ENCODE measurements at regions not wholly inside any gene's neighbourhood (a gene's known extent, or its start where the extent isn't known, plus 50 kb on each side); places are given as distances from the start of the nearest gene placed in this dataset.
A peak's percentile ranks its signal among the peaks of the same experiment; 100 is the strongest.

DNA sequence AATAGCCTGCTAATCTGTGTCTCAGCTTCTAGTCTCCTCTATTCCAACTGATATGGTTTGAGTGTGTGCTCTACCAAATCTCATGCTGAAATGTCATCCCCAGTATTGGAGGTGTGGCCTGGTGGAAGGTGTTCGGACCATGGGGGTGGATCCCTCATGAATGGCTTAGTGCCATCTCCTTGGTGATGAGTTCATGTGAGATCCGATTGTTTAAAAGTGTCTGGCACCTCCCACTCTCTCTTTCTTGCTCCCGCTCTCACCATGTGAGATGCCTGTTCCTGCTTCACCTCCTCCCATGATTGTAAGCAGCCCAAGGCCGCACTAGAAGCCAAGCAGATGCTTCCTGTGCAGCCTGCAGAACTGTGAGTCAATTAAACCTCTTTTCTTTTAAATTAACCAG lies 73.5 kb upstream of the CAMK1G start:
- TF ChIP-seq, protein P1, sequence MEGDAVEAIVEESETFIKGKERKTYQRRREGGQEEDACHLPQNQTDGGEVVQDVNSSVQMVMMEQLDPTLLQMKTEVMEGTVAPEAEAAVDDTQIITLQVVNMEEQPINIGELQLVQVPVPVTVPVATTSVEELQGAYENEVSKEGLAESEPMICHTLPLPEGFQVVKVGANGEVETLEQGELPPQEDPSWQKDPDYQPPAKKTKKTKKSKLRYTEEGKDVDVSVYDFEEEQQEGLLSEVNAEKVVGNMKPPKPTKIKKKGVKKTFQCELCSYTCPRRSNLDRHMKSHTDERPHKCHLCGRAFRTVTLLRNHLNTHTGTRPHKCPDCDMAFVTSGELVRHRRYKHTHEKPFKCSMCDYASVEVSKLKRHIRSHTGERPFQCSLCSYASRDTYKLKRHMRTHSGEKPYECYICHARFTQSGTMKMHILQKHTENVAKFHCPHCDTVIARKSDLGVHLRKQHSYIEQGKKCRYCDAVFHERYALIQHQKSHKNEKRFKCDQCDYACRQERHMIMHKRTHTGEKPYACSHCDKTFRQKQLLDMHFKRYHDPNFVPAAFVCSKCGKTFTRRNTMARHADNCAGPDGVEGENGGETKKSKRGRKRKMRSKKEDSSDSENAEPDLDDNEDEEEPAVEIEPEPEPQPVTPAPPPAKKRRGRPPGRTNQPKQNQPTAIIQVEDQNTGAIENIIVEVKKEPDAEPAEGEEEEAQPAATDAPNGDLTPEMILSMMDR (IDR thresholded peaks at IDR 0.05): no peak
- DNase-seq (ENCODE audit: low spot score): no peak
- Mint-ChIP-seq H3K4me1 (ENCODE audit: low read depth) (no peaks in the 10 kb centered on the region), H3K27ac (ENCODE audit: unreplicated experiment) (no peak overlapping the region), H3K36me3 (ENCODE audit: low read depth) (no peaks in the 10 kb centered on the region), H3K9me3 (ENCODE audit: low read depth) (peaks cover 2% of the 10 kb centered on the region), H3K27me3 (ENCODE audit: low read depth) (peaks cover 20% of the 10 kb centered on the region), H3K4me3 (ENCODE audit: unreplicated experiment) (no peak overlapping the region)

DNA sequence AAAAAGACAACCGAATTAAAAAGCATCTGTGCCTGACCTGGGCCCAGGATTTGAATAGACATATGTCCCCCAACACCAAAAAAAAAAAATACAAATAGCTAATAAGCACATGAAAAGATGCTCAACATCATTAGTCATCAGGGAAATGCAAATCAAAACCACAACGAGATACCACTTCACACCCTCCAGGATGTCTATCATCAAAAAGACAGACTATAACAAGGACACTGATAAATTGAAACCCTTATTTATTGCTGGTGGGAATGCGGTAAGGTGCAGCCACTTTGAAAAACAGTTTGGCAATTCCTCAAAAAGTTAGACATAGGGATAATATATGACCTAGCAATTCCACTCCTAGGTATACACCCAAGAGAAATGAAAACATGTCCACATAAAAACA lies 72.3 kb upstream of the CAMK1G start:
- Mint-ChIP-seq H3K9me3 (ENCODE audit: low read depth) (peaks cover 2% of the 10 kb centered on the region), H3K36me3 (ENCODE audit: low read depth) (no peaks in the 10 kb centered on the region), H3K4me1 (ENCODE audit: low read depth) (no peaks in the 10 kb centered on the region), H3K27ac (ENCODE audit: unreplicated experiment) (no peak overlapping the region), H3K27me3 (ENCODE audit: low read depth) (peaks cover 30% of the 10 kb centered on the region), H3K4me3 (ENCODE audit: unreplicated experiment) (no peak overlapping the region)
- TF ChIP-seq, protein P1 (IDR thresholded peaks at IDR 0.05): no peak
- no peak for DNase-seq (ENCODE audit: low spot score)

DNA sequence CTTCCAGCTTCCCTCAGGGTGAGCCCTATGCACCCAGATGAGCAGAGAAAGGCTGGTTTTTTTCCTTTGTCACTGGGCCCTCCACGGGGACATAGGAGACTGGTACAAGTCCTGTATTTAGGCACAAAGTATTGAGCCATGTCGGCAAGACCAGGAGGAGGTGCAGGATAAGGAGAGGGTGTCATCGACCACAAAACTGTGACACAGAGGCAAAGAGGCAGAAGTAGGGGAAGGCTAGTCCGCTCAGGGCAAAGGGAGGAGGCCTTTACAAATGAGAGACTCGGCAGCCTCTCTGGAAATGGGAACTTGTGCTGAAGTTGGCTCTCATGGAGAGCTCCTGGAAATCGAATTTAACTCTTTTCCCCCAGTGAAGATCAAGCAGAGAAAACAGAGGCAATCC lies 70.7 kb upstream of the CAMK1G start:
- Mint-ChIP-seq H3K27me3 (ENCODE audit: low read depth) (peaks cover 38% of the 10 kb centered on the region), H3K4me1 (ENCODE audit: low read depth) (no peaks in the 10 kb centered on the region), H3K36me3 (ENCODE audit: low read depth) (no peaks in the 10 kb centered on the region), H3K4me3 (ENCODE audit: unreplicated experiment) (no peak overlapping the region), H3K9me3 (ENCODE audit: low read depth) (peaks cover 2% of the 10 kb centered on the region), H3K27ac (ENCODE audit: unreplicated experiment) (no peak overlapping the region)
- TF ChIP-seq, protein P1 (IDR thresholded peaks at IDR 0.05): no peak
- no peak for DNase-seq (ENCODE audit: low spot score)

DNA sequence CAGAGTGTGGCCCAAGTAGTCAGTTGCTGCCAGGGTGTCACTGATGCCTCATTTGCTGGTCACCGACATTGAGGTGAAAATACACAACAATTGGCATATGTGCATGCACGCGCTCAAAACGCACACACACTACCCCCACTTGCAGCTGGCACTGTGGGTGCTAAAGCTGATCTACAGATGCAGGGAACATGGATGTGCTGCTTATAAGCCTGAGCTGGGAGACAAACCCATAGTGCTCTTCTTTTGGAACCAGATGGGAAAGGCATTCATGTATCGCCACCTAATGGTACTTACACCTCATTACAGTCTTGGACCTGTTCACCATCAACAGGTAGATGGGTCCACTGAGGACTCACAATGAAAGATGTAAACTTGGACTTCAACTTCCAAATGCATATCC lies 70.3 kb upstream of the CAMK1G start:
- Mint-ChIP-seq H3K36me3 (ENCODE audit: low read depth) (no peaks in the 10 kb centered on the region), H3K4me3 (ENCODE audit: unreplicated experiment) (no peak overlapping the region), H3K27ac (ENCODE audit: unreplicated experiment) (no peak overlapping the region), H3K9me3 (ENCODE audit: low read depth) (peaks cover 2% of the 10 kb centered on the region), H3K27me3 (ENCODE audit: low read depth) (peaks cover 40% of the 10 kb centered on the region), H3K4me1 (ENCODE audit: low read depth) (no peaks in the 10 kb centered on the region)
- no peak for DNase-seq (ENCODE audit: low spot score)
- TF ChIP-seq, protein P1 (IDR thresholded peaks at IDR 0.05): peak; percentile 67

DNA sequence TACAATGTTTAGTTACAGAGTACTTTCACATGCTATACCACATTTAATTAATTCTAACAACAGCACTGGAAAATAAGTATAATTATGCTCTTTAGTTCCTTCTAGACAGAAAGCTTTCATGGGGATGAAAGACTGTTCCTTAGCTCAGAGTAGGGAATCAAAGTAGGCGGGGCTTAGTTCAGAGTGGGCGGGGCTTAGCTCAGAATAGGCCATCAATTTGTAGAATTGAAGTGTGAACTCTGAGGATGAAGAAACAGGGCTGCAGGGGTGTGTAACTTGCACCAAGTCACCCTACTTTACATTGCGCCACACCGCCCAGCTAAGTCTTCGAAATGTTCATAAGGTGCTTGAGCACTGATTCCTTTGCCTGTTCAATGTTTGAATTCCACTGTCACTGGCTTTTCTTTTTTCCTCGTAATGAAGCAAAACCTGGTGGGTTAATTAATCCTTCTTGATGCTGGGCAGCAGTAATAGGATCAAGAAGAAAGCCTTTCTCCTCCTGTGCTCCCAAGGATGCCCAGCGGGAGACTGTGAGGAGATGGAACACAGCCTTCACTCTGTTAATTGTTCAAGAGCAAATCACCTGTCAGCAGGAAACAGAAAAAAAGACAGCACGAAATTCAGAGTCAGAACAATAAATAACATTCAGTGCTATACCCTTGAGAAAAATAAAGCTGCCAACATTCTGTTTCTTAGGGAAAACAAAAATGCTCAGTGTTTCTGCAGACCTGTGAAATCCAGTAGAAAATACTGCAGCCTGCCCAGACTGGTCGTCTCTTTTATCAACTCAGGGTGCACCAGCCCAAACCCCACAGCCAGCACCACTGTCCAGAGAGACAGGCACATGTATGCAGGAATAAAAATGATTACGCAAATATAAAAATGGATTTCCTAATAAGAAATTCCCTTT lies 66.5 kb upstream of the CAMK1G start:
- no peaks in the 10 kb centered on the region for H3K4me1 Mint-ChIP-seq (ENCODE audit: low read depth)
- H3K9me3 Mint-ChIP-seq (ENCODE audit: low read depth): peaks cover 9% of the 10 kb centered on the region
- TF ChIP-seq, protein P1 (IDR thresholded peaks at IDR 0.05): no peak
- H3K27ac Mint-ChIP-seq (ENCODE audit: unreplicated experiment): no peak overlapping the region
- DNase-seq (ENCODE audit: low spot score): no peak
- H3K4me3 Mint-ChIP-seq (ENCODE audit: unreplicated experiment): no peak overlapping the region
- H3K27me3 Mint-ChIP-seq (ENCODE audit: low read depth): peaks cover 41% of the 10 kb centered on the region
- H3K36me3 Mint-ChIP-seq (ENCODE audit: low read depth): no peaks in the 10 kb centered on the region
